ENCODE measurements at regions not wholly inside any gene's neighbourhood (a gene's known extent, or its start where the extent isn't known, plus 50 kb on each side); places are given as distances from the start of the nearest gene placed in this dataset.

- no peaks in the 10 kb centered on the region for H3K4me1 ChIP-seq (ENCODE audit: control insufficient read depth in 1 of 2, insufficient read depth in 2 of 2, low read length in 2 of 2)
- no peak for ATAC-seq (ENCODE audit: low FRiP score)
- intact Hi-C loops (cut with DNase I), result no loop called here
- H3K27me3 ChIP-seq (ENCODE audit: control insufficient read depth in 1 of 2, insufficient read depth in 2 of 2, low read length in 1 of 2), result peaks cover 0 to 2% of the 10 kb centered on the region in 2 donors
- H3K4me3 ChIP-seq (ENCODE audit: low read length in 2 of 2), result no peak overlapping the region
- peaks cover 1% of the 10 kb centered on the region for H3K9me3 ChIP-seq (ENCODE audit: control insufficient read depth, low read length)
- H3K27ac ChIP-seq (ENCODE audit: low read depth in 1 of 2, low read length in 2 of 2), result no peak overlapping the region
- 88 to 90% methylated on average over 11 of the region's 11 CpGs for WGBS, 2 donors
- DNase-seq, result no peak
- no peaks in the 10 kb centered on the region for H3K36me3 ChIP-seq (ENCODE audit: control insufficient read depth in 1 of 2, insufficient read depth in 2 of 2, low read length in 1 of 2)
Measured at GRCh38 chr7:148472406-148472805, 118.2 kb upstream of the C7orf33 start.

- 53 to 56% methylated on average over 14 of the region's 14 CpGs for WGBS, 2 donors
- H3K4me3 ChIP-seq (ENCODE audit: low read length in 2 of 2), result no peak overlapping the region
- peaks cover 1% of the 10 kb centered on the region for H3K9me3 ChIP-seq (ENCODE audit: control insufficient read depth, low read length)
- peaks cover 0 to 2% of the 10 kb centered on the region in 2 donors for H3K27me3 ChIP-seq (ENCODE audit: control insufficient read depth in 1 of 2, insufficient read depth in 2 of 2, low read length in 1 of 2)
- no peaks in the 10 kb centered on the region for H3K36me3 ChIP-seq (ENCODE audit: control insufficient read depth in 1 of 2, insufficient read depth in 2 of 2, low read length in 1 of 2)
- no peaks in the 10 kb centered on the region for H3K4me1 ChIP-seq (ENCODE audit: control insufficient read depth in 1 of 2, insufficient read depth in 2 of 2, low read length in 2 of 2)
- DNase-seq (no peak), ATAC-seq (ENCODE audit: low FRiP score) (no peak)
- intact Hi-C loops (cut with DNase I), result no loop called here
- no peak overlapping the region for H3K27ac ChIP-seq (ENCODE audit: low read depth in 1 of 2, low read length in 2 of 2)
Measured at GRCh38 chr7:148473703-148474480, 116.7 kb upstream of the C7orf33 start.

GRCh38 chr7:148474481-148475025, 116.0 kb upstream of the C7orf33 start:
- no peak overlapping the region for H3K27ac ChIP-seq (ENCODE audit: low read depth in 1 of 2, low read length in 2 of 2)
- ATAC-seq (ENCODE audit: low FRiP score), result no peak
- WGBS, 2 donors, result 58 to 59% methylated on average over 6 of the region's 6 CpGs
- no peak overlapping the region for H3K4me3 ChIP-seq (ENCODE audit: low read length in 2 of 2)
- peaks cover 0 to 2% of the 10 kb centered on the region in 2 donors for H3K27me3 ChIP-seq (ENCODE audit: control insufficient read depth in 1 of 2, insufficient read depth in 2 of 2, low read length in 1 of 2)
- no peaks in the 10 kb centered on the region for H3K36me3 ChIP-seq (ENCODE audit: control insufficient read depth in 1 of 2, insufficient read depth in 2 of 2, low read length in 1 of 2)
- H3K9me3 ChIP-seq (ENCODE audit: control insufficient read depth, low read length), result peaks cover 1% of the 10 kb centered on the region
- DNase-seq, result no peak
- H3K4me1 ChIP-seq (ENCODE audit: control insufficient read depth in 1 of 2, insufficient read depth in 2 of 2, low read length in 2 of 2), result no peaks in the 10 kb centered on the region
- intact Hi-C loops (cut with DNase I), result no loop called here

- ATAC-seq (ENCODE audit: low FRiP score), result no peak
- 83% methylated on average over 9 of the region's 9 CpGs for WGBS, 2 donors
- Histone ChIP-seq H3K36me3 (ENCODE audit: control insufficient read depth in 1 of 2, insufficient read depth in 2 of 2, low read length in 1 of 2) (no peaks in the 10 kb centered on the region), H3K27ac (ENCODE audit: low read depth in 1 of 2, low read length in 2 of 2) (no peak overlapping the region), H3K4me3 (ENCODE audit: low read length in 2 of 2) (no peak overlapping the region), H3K9me3 (ENCODE audit: control insufficient read depth, low read length) (no peaks in the 10 kb centered on the region), H3K4me1 (ENCODE audit: control insufficient read depth in 1 of 2, insufficient read depth in 2 of 2, low read length in 2 of 2) (no peaks in the 10 kb centered on the region), H3K27me3 (ENCODE audit: control insufficient read depth in 1 of 2, insufficient read depth in 2 of 2, low read length in 1 of 2) (no peaks in the 10 kb centered on the region)
- DNase-seq, result no peak
- intact Hi-C loops (cut with DNase I), result no loop called here
Measured at GRCh38 chr7:148478551-148478950, 112.0 kb upstream of the C7orf33 start.

GRCh38 chr7:148480479-148481146, 110.0 kb upstream of the C7orf33 start:
- H3K36me3 ChIP-seq (ENCODE audit: control insufficient read depth in 1 of 2, insufficient read depth in 2 of 2, low read length in 1 of 2), result no peaks in the 10 kb centered on the region
- H3K4me1 ChIP-seq (ENCODE audit: control insufficient read depth in 1 of 2, insufficient read depth in 2 of 2, low read length in 2 of 2), result no peaks in the 10 kb centered on the region
- no peaks in the 10 kb centered on the region for H3K9me3 ChIP-seq (ENCODE audit: control insufficient read depth, low read length)
- no peak overlapping the region for H3K27ac ChIP-seq (ENCODE audit: low read depth in 1 of 2, low read length in 2 of 2)
- H3K27me3 ChIP-seq (ENCODE audit: control insufficient read depth in 1 of 2, insufficient read depth in 2 of 2, low read length in 1 of 2), result no peaks in the 10 kb centered on the region
- H3K4me3 ChIP-seq (ENCODE audit: low read length in 2 of 2), result no peak overlapping the region
- WGBS, 2 donors, result 89 to 93% methylated on average over 5 of the region's 5 CpGs
- intact Hi-C loops (cut with DNase I), result no loop called here
- ATAC-seq (ENCODE audit: low FRiP score) (no peak), DNase-seq (no peak)

- intact Hi-C loops (cut with DNase I), result no loop called here
- no peaks in the 10 kb centered on the region for H3K9me3 ChIP-seq (ENCODE audit: control insufficient read depth, low read length)
- WGBS, 2 donors, result 88% methylated on average over 3 of the region's 3 CpGs
- DNase-seq, result no peak
- ATAC-seq (ENCODE audit: low FRiP score), result no peak
- H3K27me3 ChIP-seq (ENCODE audit: control insufficient read depth in 1 of 2, insufficient read depth in 2 of 2, low read length in 1 of 2), result no peaks in the 10 kb centered on the region
- no peaks in the 10 kb centered on the region for H3K36me3 ChIP-seq (ENCODE audit: control insufficient read depth in 1 of 2, insufficient read depth in 2 of 2, low read length in 1 of 2)
- H3K27ac ChIP-seq (ENCODE audit: low read depth in 1 of 2, low read length in 2 of 2), result no peak overlapping the region
- no peak overlapping the region for H3K4me3 ChIP-seq (ENCODE audit: low read length in 2 of 2)
- no peaks in the 10 kb centered on the region for H3K4me1 ChIP-seq (ENCODE audit: control insufficient read depth in 1 of 2, insufficient read depth in 2 of 2, low read length in 2 of 2)
Measured at GRCh38 chr7:148481147-148481526, 109.4 kb upstream of the C7orf33 start.

GRCh38 chr7:148481971-148482626, 108.5 kb upstream of the C7orf33 start:
- 37 to 47% methylated on average over 19 of the region's 19 CpGs for WGBS, 2 donors
- no peak for DNase-seq
- no peaks in the 10 kb centered on the region for H3K4me1 ChIP-seq (ENCODE audit: control insufficient read depth in 1 of 2, insufficient read depth in 2 of 2, low read length in 2 of 2)

GRCh38 chr7:148483515-148484308, 106.9 kb upstream of the C7orf33 start:
- Histone ChIP-seq H3K4me1 (ENCODE audit: control insufficient read depth in 1 of 2, insufficient read depth in 2 of 2, low read length in 2 of 2) (no peaks in the 10 kb centered on the region), H3K27ac (ENCODE audit: low read depth in 1 of 2, low read length in 2 of 2) (no peak overlapping the region), H3K4me3 (ENCODE audit: low read length in 2 of 2) (no peak overlapping the region), H3K9me3 (ENCODE audit: control insufficient read depth, low read length) (no peaks in the 10 kb centered on the region), H3K36me3 (ENCODE audit: control insufficient read depth in 1 of 2, insufficient read depth in 2 of 2, low read length in 1 of 2) (no peaks in the 10 kb centered on the region), H3K27me3 (ENCODE audit: control insufficient read depth in 1 of 2, insufficient read depth in 2 of 2, low read length in 1 of 2) (no peaks in the 10 kb centered on the region)
- ATAC-seq (ENCODE audit: low FRiP score) (no peak), DNase-seq (no peak)
- intact Hi-C loops (cut with DNase I), result no loop called here
- WGBS, 2 donors, result 69 to 73% methylated on average over 17 of the region's 17 CpGs

More at GRCh38 chr7:148481971-148482626, 108.5 kb upstream of the C7orf33 start:
- H3K27ac ChIP-seq (ENCODE audit: low read depth in 1 of 2, low read length in 2 of 2), result no peak overlapping the region
- no peaks in the 10 kb centered on the region for H3K27me3 ChIP-seq (ENCODE audit: control insufficient read depth in 1 of 2, insufficient read depth in 2 of 2, low read length in 1 of 2)
- H3K36me3 ChIP-seq (ENCODE audit: control insufficient read depth in 1 of 2, insufficient read depth in 2 of 2, low read length in 1 of 2), result no peaks in the 10 kb centered on the region
- no peaks in the 10 kb centered on the region for H3K9me3 ChIP-seq (ENCODE audit: control insufficient read depth, low read length)
- intact Hi-C loops (cut with DNase I), result no loop called here
- no peak for ATAC-seq (ENCODE audit: low FRiP score)
- no peak overlapping the region for H3K4me3 ChIP-seq (ENCODE audit: low read length in 2 of 2)

Data from aorta (tissue), 5 donors.